Stimulated activated naive CD8-positive, alpha-beta T cell treated with anti-CD3 and anti-CD28 coated beads, Interleukin-15, Interleukin-2, amounts not matched to agents 100 ng/mL and 50 ng/mL, for 24 hours (primary cell): ENCODE measurements at regions not wholly inside any gene's neighbourhood (a gene's known extent, or its start where the extent isn't known, plus 50 kb on each side); places are given as distances from the start of the nearest gene placed in this dataset.

ENCODE experiments used
- H3K27ac Mint-ChIP-seq: one replicate; pipeline ENCODE4 v1.8.0; 2021; ENCODE audit warnings: mild to moderate bottlenecking, mixed read lengths
- H3K27me3 Mint-ChIP-seq: one replicate; pipeline ENCODE4 v1.8.0; 2021; ENCODE audit warnings: mixed read lengths
- H3K36me3 Mint-ChIP-seq: one replicate; pipeline ENCODE4 v1.8.0; 2021; ENCODE audit warnings: low read depth, mixed read lengths
- H3K4me1 Mint-ChIP-seq: one replicate; pipeline ENCODE4 v1.8.0; 2021; ENCODE audit warnings: low read depth, mixed read lengths
- H3K4me3 Mint-ChIP-seq: one replicate; pipeline ENCODE4 v1.8.0; 2021; ENCODE audit warnings: mild to moderate bottlenecking, mixed read lengths
- H3K9me3 Mint-ChIP-seq: one replicate; pipeline ENCODE4 v1.8.0; 2021; ENCODE audit warnings: mixed read lengths

DNA sequence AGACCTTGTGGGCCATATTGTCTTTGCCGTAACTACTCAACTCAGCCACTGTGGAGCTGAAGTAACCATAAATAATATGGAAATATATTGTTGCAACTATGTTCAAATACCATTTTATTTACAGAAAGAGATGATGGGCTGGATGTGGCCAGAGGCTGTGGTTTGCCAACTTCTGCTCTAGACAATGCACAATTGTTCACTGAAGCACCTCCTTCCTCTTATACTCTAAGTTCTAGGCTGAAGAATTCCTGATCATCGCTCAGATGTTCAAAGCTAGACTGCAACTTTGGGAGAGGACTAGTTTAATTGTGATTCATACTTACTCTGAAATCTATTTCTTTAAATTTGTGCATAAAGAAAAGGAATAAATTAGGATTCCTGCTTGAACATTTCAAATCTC is 245.0 kb downstream of the TAF11L14 start:
- Mint-ChIP-seq H3K4me3 (no peak overlapping the region), H3K27me3 (no peaks in the 10 kb centered on the region), H3K36me3 (no peaks in the 10 kb centered on the region), H3K4me1 (no peaks in the 10 kb centered on the region), H3K9me3 (peaks cover 10% of the 10 kb centered on the region), H3K27ac (no peak overlapping the region)

DNA sequence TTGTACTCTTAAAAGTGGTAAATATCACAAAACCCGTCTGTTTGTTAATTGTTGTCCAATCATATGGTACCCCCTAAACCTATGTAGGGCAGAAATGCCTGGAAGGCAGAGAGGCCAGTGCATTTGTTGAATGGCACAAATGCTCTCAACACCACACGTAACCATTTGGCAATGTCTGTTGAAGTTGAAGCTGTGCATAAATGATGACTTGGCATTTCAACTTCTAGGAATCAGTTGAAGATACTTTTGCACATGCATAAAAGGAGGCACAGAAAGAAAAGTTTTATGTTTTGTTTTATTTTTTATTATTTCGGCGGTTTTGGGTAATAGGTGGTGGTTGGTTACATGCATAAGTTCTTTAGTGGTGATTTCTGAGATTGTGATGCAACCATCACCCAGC is 246.6 kb downstream of the TAF11L14 start:
- H3K36me3 Mint-ChIP-seq, result no peaks in the 10 kb centered on the region
- no peak overlapping the region for H3K4me3 Mint-ChIP-seq
- no peak overlapping the region for H3K27ac Mint-ChIP-seq
- peaks cover 6% of the 10 kb centered on the region for H3K9me3 Mint-ChIP-seq
- H3K4me1 Mint-ChIP-seq, result no peaks in the 10 kb centered on the region
- no peaks in the 10 kb centered on the region for H3K27me3 Mint-ChIP-seq

DNA sequence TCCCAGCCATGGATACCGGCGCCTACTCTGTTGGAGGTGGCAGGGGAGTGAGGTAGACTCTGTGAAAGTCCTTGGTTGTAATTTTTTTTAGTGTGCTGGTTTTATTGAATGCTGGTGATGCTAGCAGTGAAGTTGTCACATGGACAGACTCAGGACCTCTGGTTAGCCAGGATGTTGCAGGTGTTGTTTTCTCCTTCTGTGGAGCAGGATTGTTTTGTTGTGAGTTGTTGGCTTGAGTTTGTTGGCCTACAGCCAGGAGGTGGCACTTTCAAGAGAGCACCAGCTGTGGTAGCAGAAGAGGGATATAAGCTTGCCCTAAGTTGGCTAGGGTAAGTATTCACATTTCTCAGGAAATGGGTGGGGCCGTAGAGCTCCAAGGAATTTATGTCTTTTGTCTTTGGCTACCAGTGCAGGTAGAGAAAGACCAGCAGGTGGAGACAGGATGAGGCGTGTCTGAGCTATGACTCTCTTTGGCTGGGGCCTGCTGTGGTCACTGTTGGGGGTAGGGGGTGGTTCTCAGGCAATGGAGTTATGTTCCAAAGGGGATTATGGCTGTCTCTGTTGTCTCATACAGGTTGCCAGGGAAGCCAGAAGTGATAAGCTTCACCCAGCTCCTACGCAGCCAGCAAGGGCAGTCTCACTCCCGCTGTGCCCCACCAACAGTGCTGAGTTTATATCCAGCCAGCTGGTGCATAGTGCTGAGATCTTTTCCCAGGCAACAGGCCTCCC is 248.7 kb downstream of the TAF11L14 start:
- Mint-ChIP-seq H3K4me1 (no peaks in the 10 kb centered on the region), H3K27me3 (no peaks in the 10 kb centered on the region), H3K4me3 (no peak overlapping the region), H3K36me3 (no peaks in the 10 kb centered on the region), H3K27ac (no peak overlapping the region), H3K9me3 (peaks cover 9% of the 10 kb centered on the region)

DNA sequence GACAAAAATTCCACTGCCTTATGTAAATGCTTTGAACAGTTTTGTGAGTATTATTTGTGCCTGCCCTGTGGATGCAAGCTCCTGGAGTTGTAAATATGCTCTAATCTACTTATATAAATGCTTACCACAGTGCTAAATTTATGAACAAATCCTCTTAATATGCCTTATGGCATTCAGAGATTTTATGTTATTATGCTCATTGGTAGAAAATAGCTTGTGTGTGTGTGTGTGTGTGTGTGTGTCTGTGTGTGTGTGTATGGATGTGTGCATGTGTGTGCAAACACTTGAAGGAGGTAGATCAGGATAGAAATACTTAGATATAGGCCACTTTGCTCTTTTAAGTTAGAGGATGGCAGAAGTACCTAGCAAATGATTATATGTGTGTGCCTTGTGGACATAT is 253.9 kb downstream of the TAF11L14 start:
- H3K36me3 Mint-ChIP-seq, result no peaks in the 10 kb centered on the region
- H3K4me3 Mint-ChIP-seq, result no peak overlapping the region
- peaks cover 23% of the 10 kb centered on the region for H3K9me3 Mint-ChIP-seq

DNA sequence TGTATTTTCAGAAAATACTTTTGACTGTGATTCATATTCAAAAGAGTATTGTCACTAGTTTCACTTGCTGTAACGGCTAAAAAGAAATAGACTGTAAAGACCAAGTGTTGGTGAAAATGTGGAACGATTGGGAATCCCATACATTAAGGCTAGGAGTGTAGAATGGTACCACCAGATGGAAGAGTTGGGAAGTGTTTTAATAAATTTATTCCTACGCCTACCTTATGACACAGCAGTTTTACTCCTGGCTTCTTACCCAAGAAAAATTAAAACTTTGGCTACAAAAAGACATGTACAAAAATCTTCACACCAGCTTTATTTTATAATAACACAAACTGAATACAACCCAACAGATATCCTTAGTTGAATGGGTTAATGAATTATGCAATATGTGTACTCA is 256.2 kb downstream of the TAF11L14 start:
- Mint-ChIP-seq H3K36me3 (no peaks in the 10 kb centered on the region), H3K4me3 (no peak overlapping the region), H3K27ac (no peak overlapping the region), H3K27me3 (no peaks in the 10 kb centered on the region), H3K9me3 (peaks cover 16% of the 10 kb centered on the region), H3K4me1 (no peaks in the 10 kb centered on the region)

More for the DNA sequence above, 253.9 kb downstream of the TAF11L14 start:
- H3K4me1 Mint-ChIP-seq, result no peaks in the 10 kb centered on the region
- no peaks in the 10 kb centered on the region for H3K27me3 Mint-ChIP-seq
- no peak overlapping the region for H3K27ac Mint-ChIP-seq

DNA sequence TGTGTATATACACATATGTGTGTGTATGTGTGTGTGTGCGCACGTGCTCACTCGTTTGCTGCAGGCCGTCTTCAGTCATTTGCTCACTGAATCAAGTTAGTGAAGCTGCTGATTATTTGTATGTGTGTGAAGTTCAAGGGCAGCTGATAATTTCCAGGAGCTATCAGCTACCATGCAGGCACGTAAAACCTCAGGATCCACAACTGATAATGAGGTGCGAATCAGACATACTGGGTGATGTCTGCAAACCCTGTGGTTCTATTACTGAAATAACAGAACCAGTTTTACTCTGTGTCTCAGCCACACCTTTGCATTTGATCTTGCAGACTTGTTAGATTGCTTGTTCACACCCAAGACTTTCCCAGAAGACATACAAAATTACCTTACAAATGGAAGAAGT is 257.6 kb downstream of the TAF11L14 start:
- Mint-ChIP-seq H3K9me3 (peaks cover 16% of the 10 kb centered on the region), H3K4me3 (no peak overlapping the region), H3K27me3 (no peaks in the 10 kb centered on the region), H3K4me1 (no peaks in the 10 kb centered on the region), H3K36me3 (no peaks in the 10 kb centered on the region), H3K27ac (no peak overlapping the region)

DNA sequence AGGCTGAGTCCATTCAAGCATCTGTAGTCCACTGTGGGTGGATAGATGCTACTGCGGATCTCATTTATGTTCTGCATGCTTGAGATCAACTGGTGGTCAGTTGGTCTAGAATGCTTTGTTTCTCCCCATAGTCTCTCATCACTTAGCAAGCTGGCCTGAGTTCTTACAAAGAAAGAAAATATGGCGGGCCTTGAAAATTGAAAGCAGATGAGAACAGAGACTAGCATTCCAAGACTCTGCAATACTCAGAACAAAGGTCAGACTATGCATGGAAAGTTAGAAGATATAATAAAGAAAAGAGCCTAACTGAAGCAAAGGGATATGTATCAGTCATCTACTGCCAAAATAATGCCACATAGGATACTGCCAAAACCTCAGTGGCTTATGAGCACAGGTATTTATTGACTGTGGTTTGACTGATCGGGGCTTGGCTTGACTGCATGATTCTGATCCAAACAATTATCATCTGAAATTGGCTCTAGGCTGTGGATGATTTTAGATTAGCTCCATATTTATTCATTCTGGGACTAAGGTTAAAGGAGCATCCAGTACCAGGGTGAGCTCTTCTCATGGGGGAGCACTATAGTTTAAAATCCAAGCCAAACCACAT is 258.9 kb downstream of the TAF11L14 start:
- Mint-ChIP-seq H3K27ac (no peak overlapping the region), H3K27me3 (no peaks in the 10 kb centered on the region), H3K36me3 (no peaks in the 10 kb centered on the region), H3K4me3 (no peak overlapping the region), H3K4me1 (no peaks in the 10 kb centered on the region), H3K9me3 (peaks cover 14% of the 10 kb centered on the region)

DNA sequence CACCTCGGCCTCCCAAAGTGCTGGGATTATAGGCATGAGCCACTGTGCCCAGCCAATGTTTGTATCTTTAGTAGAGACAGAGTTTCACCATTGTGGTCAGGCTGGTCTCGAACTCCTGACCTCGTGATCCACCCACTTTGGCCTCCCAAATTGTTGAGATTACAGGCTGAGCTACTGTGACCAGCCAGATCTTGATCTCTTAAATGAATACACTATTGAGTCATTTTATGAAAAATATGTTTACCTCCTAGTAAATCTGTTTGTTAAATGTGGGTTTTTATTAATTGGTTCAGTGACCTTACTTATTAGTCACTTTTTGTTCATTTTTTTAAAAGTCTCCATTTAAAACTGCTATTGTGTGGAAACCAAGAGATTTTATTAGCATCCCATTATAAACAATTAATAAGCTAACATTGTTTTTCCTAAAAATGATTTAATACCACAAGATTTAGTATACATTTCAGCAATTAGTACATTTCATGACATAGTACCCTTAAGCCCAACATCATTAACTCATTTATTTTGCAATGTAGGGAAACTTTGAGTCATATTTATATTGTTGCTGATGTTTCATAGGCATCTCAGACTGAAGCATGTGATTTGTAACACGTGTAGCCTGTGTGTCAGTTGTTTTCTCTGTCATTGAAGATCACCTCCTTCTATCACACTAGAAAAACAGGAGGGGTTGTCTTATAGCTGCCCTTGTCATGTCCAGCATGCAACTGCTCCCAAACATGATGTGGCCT is 261.2 kb downstream of the TAF11L14 start:
- H3K4me3 Mint-ChIP-seq, result no peak overlapping the region
- no peaks in the 10 kb centered on the region for H3K36me3 Mint-ChIP-seq
- H3K4me1 Mint-ChIP-seq, result no peaks in the 10 kb centered on the region
- no peak overlapping the region for H3K27ac Mint-ChIP-seq
- peaks cover 11% of the 10 kb centered on the region for H3K9me3 Mint-ChIP-seq
- H3K27me3 Mint-ChIP-seq, result no peaks in the 10 kb centered on the region

DNA sequence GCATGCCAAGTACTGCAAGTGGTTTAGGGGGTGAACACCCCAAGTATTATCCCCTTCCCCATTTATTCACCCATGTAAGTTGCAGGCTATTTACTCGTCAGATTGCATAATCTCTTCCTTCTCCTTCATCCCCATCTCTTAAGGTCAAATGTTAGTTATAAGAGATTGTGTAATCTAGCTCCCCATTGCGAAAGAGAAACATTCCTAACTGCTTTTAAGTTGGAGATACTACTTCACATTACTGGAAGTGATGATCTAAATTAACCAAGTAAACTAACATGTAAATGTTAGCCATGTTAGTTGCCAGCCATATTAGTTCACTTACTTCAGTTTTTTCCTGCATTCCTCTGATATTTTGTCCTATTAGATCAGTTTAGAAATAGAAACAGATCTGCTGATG is 262.3 kb downstream of the TAF11L14 start:
- Mint-ChIP-seq H3K36me3 (no peaks in the 10 kb centered on the region), H3K27me3 (no peaks in the 10 kb centered on the region)

DNA sequence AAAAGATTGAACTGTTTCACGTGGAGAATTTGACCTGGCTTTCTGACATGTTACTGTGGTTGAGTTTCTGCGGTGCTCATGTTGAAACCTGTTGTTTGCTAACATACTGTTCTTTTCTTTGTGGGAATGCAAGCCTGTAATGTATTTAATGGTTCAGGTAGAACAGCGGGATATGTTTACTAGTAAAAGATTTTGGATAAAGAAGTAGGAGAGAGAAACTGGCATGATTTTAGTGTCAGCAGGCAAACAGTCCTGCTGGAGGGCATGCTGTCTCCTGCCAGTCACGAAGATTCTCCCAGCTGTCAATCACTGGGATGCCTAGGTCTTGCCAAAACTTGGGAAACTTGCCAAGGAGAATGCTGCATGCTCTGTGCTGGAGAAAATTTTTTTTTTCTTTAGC is 263.5 kb downstream of the TAF11L14 start:
- Mint-ChIP-seq H3K36me3 (no peaks in the 10 kb centered on the region), H3K9me3 (peaks cover 9% of the 10 kb centered on the region), H3K27me3 (no peaks in the 10 kb centered on the region), H3K4me3 (no peak overlapping the region), H3K27ac (no peak overlapping the region), H3K4me1 (no peaks in the 10 kb centered on the region)

More for the DNA sequence above, 262.3 kb downstream of the TAF11L14 start:
- H3K27ac Mint-ChIP-seq, result no peak overlapping the region
- H3K9me3 Mint-ChIP-seq, result peaks cover 15% of the 10 kb centered on the region
- H3K4me3 Mint-ChIP-seq, result no peak overlapping the region
- no peaks in the 10 kb centered on the region for H3K4me1 Mint-ChIP-seq

DNA sequence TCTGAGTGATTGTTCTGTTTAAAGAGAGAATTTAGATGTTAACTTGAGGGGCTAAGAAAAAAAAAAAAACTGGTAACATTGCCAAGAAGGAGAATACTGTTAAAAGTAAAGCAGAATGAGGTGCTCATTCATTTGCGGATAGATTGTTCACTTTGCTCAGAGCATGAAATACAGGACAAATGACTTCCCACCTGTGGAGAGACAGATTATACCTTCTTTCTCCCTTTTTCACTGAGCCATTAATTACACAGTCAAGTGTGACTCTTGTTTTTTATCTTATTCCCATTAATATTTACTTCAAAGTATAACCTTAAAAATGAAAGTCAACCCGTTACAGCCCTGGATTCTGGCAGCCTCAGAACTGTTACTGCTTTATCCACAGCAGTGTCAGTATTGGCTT is 264.5 kb downstream of the TAF11L14 start:
- Mint-ChIP-seq H3K4me3 (no peak overlapping the region), H3K27ac (no peak overlapping the region), H3K9me3 (peaks cover 9% of the 10 kb centered on the region), H3K36me3 (no peaks in the 10 kb centered on the region), H3K4me1 (no peaks in the 10 kb centered on the region), H3K27me3 (no peaks in the 10 kb centered on the region)

DNA sequence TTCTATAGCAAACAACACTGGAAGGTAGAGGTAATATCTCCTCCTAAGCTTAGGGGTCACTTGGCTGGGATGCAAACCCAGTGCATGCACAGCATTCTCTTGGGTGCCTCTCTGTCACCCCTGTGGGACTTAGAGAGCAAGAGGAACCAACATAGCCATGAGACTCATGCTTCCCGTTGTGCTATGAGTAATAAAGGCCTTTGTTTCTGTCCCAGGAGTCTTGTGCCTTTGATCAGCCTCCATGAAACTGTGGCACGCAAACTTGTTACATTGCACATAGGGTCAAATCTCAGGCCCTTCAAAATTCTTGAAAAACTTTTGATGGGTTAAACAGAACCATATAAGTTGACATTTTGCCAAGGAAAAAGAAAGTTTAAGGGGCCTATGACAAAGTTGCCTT is 272.8 kb downstream of the TAF11L14 start:
- Mint-ChIP-seq H3K4me1 (no peaks in the 10 kb centered on the region), H3K27me3 (no peaks in the 10 kb centered on the region)

DNA sequence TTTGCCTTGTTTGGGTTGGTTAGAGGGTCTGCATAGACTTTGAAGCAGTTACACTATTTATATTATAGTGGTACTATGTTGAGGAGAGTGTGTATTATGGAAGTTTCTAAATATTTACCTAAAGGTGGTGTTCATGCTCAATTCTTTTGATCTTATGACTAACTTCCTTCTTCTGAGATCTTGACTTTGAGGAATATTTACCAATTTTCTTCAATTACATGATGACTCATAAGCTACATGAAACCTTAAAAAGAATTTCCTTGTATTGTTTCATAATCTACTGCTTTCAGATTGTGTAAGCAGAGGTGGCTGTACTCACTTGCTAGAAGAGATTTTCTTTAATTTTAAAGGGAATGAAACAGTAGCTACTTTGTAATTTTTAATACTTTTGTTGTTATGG is 276.1 kb downstream of the TAF11L14 start:
- H3K27ac Mint-ChIP-seq, result no peak overlapping the region
- H3K27me3 Mint-ChIP-seq, result no peaks in the 10 kb centered on the region
- H3K4me3 Mint-ChIP-seq, result no peak overlapping the region
- no peaks in the 10 kb centered on the region for H3K9me3 Mint-ChIP-seq
- H3K36me3 Mint-ChIP-seq, result no peaks in the 10 kb centered on the region
- H3K4me1 Mint-ChIP-seq, result no peaks in the 10 kb centered on the region

More for the DNA sequence above, 272.8 kb downstream of the TAF11L14 start:
- Mint-ChIP-seq H3K9me3 (no peaks in the 10 kb centered on the region), H3K4me3 (no peak overlapping the region), H3K27ac (no peak overlapping the region), H3K36me3 (no peaks in the 10 kb centered on the region)

DNA sequence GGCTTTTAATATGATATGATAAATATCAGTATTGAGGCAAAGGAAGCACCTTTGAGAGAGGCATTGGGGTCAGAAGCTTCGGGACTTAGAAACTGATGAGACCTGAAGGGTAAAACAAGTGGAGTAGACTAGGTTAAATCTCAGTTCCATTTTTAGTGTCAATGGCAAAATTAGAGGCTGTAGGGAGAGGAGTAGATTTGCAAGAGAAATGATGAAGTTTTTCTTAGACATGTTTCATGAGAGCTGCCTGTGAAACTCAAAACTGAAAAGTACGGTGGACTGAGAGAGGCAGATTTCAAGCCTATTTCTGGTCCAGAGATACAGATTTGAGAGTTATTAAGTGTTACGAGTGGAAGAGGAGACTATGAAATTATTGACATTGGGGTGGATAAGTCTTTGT is 278.5 kb downstream of the TAF11L14 start:
- Mint-ChIP-seq H3K27me3 (no peaks in the 10 kb centered on the region), H3K4me3 (no peak overlapping the region), H3K36me3 (no peaks in the 10 kb centered on the region), H3K27ac (no peak overlapping the region), H3K9me3 (no peaks in the 10 kb centered on the region), H3K4me1 (no peaks in the 10 kb centered on the region)

DNA sequence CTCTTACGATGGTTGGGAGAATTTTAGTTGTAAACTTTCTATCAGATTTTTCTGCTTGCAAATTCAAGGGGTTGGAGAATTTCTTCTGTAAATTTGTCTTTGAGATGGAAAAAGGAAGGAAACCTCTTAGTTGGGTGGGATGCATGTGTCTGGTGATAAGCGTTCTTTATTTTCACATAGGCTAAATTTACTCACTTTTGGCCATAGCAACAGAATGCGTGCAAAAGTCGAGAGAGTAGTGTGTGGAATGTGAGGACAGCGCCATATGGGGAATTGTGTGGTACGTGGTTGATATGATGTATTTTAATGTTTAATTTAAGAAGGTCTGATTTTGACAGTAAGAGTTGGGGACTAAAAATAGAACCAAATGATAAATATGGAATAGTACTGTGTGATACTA is 282.2 kb downstream of the TAF11L14 start:
- H3K27me3 Mint-ChIP-seq, result no peaks in the 10 kb centered on the region
- no peaks in the 10 kb centered on the region for H3K4me1 Mint-ChIP-seq
- no peak overlapping the region for H3K4me3 Mint-ChIP-seq
- H3K9me3 Mint-ChIP-seq, result no peaks in the 10 kb centered on the region
- no peaks in the 10 kb centered on the region for H3K36me3 Mint-ChIP-seq
- no peak overlapping the region for H3K27ac Mint-ChIP-seq
